ENCODE measurements at regions not wholly inside any gene's neighbourhood (a gene's known extent, or its start where the extent isn't known, plus 50 kb on each side); places are given as distances from the start of the nearest gene placed in this dataset.

GRCh38 chr1:221458447-221459156 lies 283.3 kb downstream of the DUSP10 start (continued):
- TF ChIP-seq ZUFSP (CRISPR knock-in tag; IDR thresholded peaks at IDR 0.05; ENCODE audit: borderline replicate concordance) (no peak), ZNF460 (CRISPR knock-in tag; IDR thresholded peaks at IDR 0.05; ENCODE audit: borderline replicate concordance) (no peak), ZNF225 (CRISPR knock-in tag; IDR thresholded peaks at IDR 0.05) (no peak), ZSCAN29 (CRISPR knock-in tag; conservative IDR thresholded peaks at IDR 0.05) (no peak), ZNF768 (CRISPR knock-in tag; IDR thresholded peaks at IDR 0.05) (no peak)

GRCh38 chr1:221459558-221459957 lies 282.3 kb downstream of the DUSP10 start:
- ChIA-PET CTCF (ENCODE audit: low intra/inter-chr PET ratio, low total read pairs) (no interaction called here), POLR2A (no interaction called here)
- ATAC-seq: no peak
- H4K20me1 ChIP-seq (ENCODE audit: insufficient read depth, low read length): no peaks in the 10 kb centered on the region
- H3K4me2 ChIP-seq (ENCODE audit: low read depth, low read length): no peak overlapping the region
- H3K27ac ChIP-seq (ENCODE audit: extremely low read length, insufficient read depth, low read length): no peak overlapping the region
- DNase-seq (ENCODE audit: low spot score): no peak
- no peaks in the 10 kb centered on the region for H3K4me1 ChIP-seq (ENCODE audit: insufficient read depth, low read length)
- no peaks in the 10 kb centered on the region for H3K9me3 ChIP-seq (ENCODE audit: low read length)
- no peaks in the 10 kb centered on the region for H3K36me3 ChIP-seq (replicated peaks in 1 of 2; ENCODE audit: control insufficient read depth in 1 of 2, insufficient read depth in 2 of 2, low read length in 2 of 2)
- no peaks in the 10 kb centered on the region for H3K79me2 ChIP-seq (ENCODE audit: insufficient read depth, low read length)
- 0% methylated on average over 1 of the region's 1 CpG for WGBS (ENCODE audit: low lambda C conversion rate)
- no TSS peak for BruUV-seq (replicated peaks)
- intact Hi-C loops (cut with micrococcal nuclease; ENCODE audit: unreplicated experiment) (no loop called here), in situ Hi-C loops (cut with HindIII; ENCODE audit: extremely low pct_ligation_motif_present, low pct_unique_long_range_greater_than_20kb) (no loop called here)
- TF ChIP-seq HNRNPUL1 (IDR thresholded peaks at IDR 0.05; ENCODE audit: low read depth, low read length) (no peak), WIZ (CRISPR knock-in tag; IDR thresholded peaks at IDR 0.05) (no peak), ATAD3A (CRISPR knock-in tag; IDR thresholded peaks at IDR 0.05) (no peak), PCBP2 (optimal IDR thresholded peaks at IDR 0.05; ENCODE audit: low read depth, low read length, poor library complexity, severe bottlenecking) (no peak), KMT2A (CRISPR knock-in tag; IDR thresholded peaks at IDR 0.05) (no peak), ZBTB46 (CRISPR knock-in tag; IDR thresholded peaks at IDR 0.05; ENCODE audit: borderline replicate concordance) (no peak), ZBTB43 (CRISPR knock-in tag; conservative IDR thresholded peaks at IDR 0.05) (no peak), PLSCR1 (CRISPR knock-in tag; IDR thresholded peaks at IDR 0.05; ENCODE audit: borderline replicate concordance) (no peak), ZNF124 (CRISPR knock-in tag; IDR thresholded peaks at IDR 0.05) (no peak)
- H3K4me3 ChIP-seq (replicated peaks in 1 of 3; ENCODE audit: insufficient read depth in 1 of 3, low read depth in 2 of 3, low read length in 3 of 3): no peak overlapping the region
- no peaks in the 10 kb centered on the region; a peak in 1 of 5 replicates for H3K27me3 ChIP-seq (ENCODE audit: control insufficient read depth in 1 of 2, insufficient read depth in 2 of 2, low read length in 2 of 2)
- H3K9ac ChIP-seq (ENCODE audit: insufficient read depth, low read depth, low read length): no peak overlapping the region
- H2AFZ ChIP-seq (ENCODE audit: low read length): no peak overlapping the region
- no peak for FAIRE-seq

All from HepG2 (cell line).